Stomach smooth muscle (tissue), 2 donors: ENCODE measurements at regions not wholly inside any gene's neighbourhood (a gene's known extent, or its start where the extent isn't known, plus 50 kb on each side); places are given as distances from the start of the nearest gene placed in this dataset.
A peak's percentile ranks its signal among the peaks of the same experiment; 100 is the strongest.
"Not testable (repeated sequence)": the region's sequence is repeated elsewhere in the genome, so short reads cannot be mapped to it uniquely, and the experiment has no call there.

Source experiments
- H3K27ac ChIP-seq: one replicate; pipeline ENCODE4 v1.7.0; 2013; ENCODE audit warnings: mild to moderate bottlenecking, low read length, inconsistent platforms
- H3K27me3 ChIP-seq, 2 donors: one replicate each; pipeline ENCODE4 v1.7.0; 2013; ENCODE audit warnings: low read length in 2 of 2; ENCODE audit not compliant: insufficient read depth in 2 of 2, control insufficient read depth in 1 of 2
- H3K36me3 ChIP-seq, 2 donors: one replicate each; pipeline ENCODE4 v1.7.0; 2013; ENCODE audit warnings: low read length in 2 of 2; ENCODE audit not compliant: control insufficient read depth in 2 of 2, insufficient read depth in 2 of 2
- H3K4me1 ChIP-seq: one replicate; pipeline ENCODE4 v1.7.0; 2013; ENCODE audit warnings: low read length; ENCODE audit not compliant: control insufficient read depth, insufficient read depth
- H3K4me3 ChIP-seq, 2 donors: one replicate each; pipeline ENCODE4 v1.7.0; 2013; ENCODE audit warnings: low read length in 2 of 2
- H3K9ac ChIP-seq, 2 donors: one replicate each; pipeline ENCODE4 v1.7.0; 2013; ENCODE audit warnings: low read length in 2 of 2, mild to moderate bottlenecking in 1 of 2
- H3K9me3 ChIP-seq, 2 donors: one replicate each; pipeline ENCODE4 v1.7.0; 2013; ENCODE audit warnings: low read length in 2 of 2; ENCODE audit not compliant: control insufficient read depth in 2 of 2
- donor health status: healthy.
- donor health status: Pancreatic carcinoma.

DNA sequence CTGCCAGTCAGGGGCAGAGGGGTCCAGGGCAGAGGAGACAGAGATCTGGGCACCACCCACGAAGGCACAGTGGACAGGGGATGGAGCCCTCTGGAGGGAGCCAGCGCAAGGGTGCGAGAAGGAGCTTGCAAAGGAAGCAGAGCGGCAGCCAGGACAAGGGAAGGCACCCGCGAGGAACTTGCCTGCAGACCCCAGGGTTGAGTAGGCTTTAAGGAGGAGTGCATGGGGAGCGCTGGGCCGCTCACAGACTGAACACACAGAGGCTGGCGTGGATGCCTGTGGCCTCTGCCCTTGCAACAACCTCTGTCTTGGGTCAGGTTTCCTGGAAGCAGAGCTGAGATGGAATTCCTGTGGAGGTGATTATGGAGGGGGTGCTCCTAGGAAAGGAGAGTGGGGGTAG, 374.4 kb downstream of the CNTNAP3B start:
- not testable (repeated sequence) for H3K36me3 ChIP-seq, H3K27me3 ChIP-seq, H3K4me1 ChIP-seq, H3K27ac ChIP-seq, H3K9ac ChIP-seq, H3K4me3 ChIP-seq, H3K9me3 ChIP-seq

DNA sequence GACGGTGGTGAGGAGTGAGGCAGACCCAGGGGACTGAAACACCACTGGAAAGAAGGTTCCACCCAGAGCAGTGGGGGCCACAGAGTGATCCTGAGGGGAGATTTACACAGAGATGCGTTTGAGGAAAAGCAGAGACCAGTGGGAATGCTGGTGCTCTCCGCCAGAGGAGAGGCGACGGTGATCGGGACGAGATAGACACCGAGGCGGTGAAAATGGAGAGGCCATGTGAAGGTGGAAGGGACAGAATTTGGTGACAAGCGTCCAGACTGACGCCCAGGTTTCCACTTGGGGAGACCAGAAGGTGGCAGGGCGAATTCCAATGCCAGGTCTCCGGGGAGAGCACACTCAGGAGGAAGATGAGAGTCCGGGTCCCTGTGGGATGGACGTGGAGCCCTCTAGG, 374.8 kb downstream of the CNTNAP3B start:
- not testable (repeated sequence) for H3K36me3 ChIP-seq, H3K27me3 ChIP-seq, H3K27ac ChIP-seq, H3K9ac ChIP-seq, H3K4me1 ChIP-seq, H3K9me3 ChIP-seq, H3K4me3 ChIP-seq

DNA sequence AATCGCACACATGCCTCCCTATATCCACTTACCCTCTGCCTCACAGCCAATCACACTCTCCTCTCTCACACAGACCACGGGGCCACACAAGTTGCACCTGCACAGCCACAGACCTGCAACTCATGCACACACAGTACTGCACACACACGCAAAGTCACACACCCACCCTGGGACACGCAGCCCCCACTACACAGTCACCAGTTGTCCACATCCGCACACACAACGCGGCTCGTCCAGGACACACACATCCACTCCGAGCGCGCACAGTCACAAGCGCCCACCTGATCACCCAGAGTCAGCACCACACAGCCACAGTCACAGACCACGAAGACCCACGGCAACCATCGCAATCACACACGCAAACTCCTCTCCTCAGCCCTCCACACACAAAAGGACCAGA, 387.3 kb downstream of the CNTNAP3B start:
- not testable (repeated sequence) for H3K4me3 ChIP-seq, H3K9ac ChIP-seq, H3K9me3 ChIP-seq, H3K27me3 ChIP-seq, H3K27ac ChIP-seq, H3K36me3 ChIP-seq, H3K4me1 ChIP-seq

DNA sequence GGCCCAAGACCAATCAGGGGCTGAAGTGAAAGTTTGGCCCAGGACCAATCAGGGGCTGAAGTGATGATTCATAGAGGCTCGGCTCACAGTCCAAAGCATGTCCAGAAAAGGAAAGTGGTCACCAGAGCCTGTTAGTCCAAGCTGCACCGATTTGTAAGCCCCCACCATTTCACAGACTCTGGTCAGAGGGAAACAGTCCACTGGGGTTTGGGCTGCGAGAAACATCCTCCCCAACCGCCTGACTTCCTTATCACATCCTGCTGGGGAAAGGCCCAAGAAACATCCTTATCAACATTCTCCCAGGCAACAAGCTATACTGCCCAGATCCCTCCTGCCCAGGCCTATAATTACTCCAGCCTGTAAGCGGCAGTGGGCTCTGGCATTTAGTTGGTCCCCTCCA, 388.1 kb downstream of the CNTNAP3B start:
- not testable (repeated sequence) for H3K9ac ChIP-seq, H3K9me3 ChIP-seq, H3K27ac ChIP-seq, H3K4me3 ChIP-seq, H3K4me1 ChIP-seq, H3K36me3 ChIP-seq, H3K27me3 ChIP-seq

DNA sequence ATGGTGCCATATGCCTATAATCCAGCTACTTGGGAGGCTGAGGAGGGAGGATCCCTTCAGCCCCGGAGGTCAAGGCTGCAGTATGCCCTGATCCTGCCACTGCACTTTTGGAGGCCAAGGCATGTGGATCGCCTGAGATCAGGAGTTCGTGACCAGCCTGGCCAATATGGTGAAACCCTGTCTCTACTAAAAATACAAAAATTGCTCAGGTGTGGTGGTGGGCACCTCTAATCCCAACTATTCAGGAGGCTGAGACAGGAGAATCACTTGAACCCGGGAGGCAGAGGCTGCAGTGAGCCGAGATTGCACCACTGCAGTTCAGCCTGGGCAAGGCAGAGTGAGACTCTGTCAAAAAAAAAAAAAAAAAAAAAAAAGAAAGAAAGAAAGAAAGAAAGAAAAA, 390.5 kb downstream of the CNTNAP3B start:
- H3K9me3 ChIP-seq, H3K4me3 ChIP-seq, H3K27ac ChIP-seq, H3K27me3 ChIP-seq, H3K4me1 ChIP-seq, H3K9ac ChIP-seq, H3K36me3 ChIP-seq: not testable (repeated sequence)

DNA sequence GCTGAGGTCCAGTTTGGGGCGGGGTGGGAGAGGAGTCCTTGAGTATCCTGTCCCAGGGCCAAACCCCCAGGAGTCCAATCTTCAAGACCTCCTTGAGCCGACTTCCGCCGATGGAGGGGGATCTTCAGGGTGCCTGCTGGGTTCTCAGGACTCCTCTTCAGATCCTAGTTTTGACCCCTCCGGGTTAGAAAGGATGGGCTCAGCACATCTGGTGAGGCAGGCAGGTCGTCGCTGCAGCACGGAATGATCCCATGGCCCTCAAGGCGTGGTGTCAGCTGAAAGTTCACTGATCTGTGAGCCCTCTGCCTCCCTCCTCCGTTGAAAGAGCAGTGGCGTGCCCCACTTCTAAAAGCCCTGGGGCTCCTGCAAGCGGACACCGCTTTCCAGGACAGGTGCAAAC, 430.0 kb downstream of the CNTNAP3B start:
- not testable (repeated sequence) for H3K27ac ChIP-seq, H3K36me3 ChIP-seq, H3K27me3 ChIP-seq, H3K4me1 ChIP-seq, H3K9me3 ChIP-seq, H3K9ac ChIP-seq, H3K4me3 ChIP-seq

DNA sequence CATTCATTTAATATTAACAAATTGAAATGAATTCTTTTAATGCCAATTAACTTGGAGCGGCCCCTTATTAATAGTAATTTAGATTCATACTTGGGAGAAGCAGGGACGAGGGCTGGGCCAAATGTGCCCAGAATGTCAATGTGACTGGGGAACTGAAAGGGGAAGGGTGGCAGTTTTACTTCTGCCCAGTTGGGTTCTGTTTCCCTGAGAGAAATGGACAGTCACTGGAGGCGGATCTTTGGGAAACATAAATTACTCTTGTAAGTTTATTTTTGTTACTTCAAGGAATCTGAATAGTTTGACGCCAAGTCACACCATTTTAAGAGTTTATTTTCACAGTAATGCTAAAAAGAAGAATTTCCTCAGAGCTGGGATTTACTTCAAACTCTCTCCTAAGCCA, 432.1 kb downstream of the CNTNAP3B start:
- H3K9ac ChIP-seq, H3K4me3 ChIP-seq, H3K4me1 ChIP-seq, H3K27ac ChIP-seq, H3K9me3 ChIP-seq, H3K36me3 ChIP-seq, H3K27me3 ChIP-seq: not testable (repeated sequence)

DNA sequence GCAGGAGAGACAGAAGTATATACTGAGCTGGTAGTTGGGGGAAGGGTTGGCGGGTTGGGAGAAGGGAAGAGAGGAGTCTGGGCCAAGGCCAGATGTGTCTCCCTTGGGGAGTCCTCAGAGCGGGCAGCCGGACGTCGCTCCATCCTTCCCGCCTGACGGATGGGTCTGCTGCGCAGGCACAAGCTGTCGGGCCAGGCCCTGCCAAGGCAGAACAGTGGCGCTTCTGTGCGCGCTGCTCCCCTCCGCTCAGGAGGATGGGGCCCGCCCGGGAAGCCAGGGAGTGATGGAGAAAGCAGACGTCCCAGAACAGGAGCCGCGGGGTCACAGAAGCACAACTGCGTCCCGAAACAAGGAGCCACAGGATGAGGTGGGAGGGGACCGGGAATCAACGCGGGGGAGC, 449.9 kb downstream of the CNTNAP3B start:
- not testable (repeated sequence) for H3K4me1 ChIP-seq, H3K9ac ChIP-seq, H3K4me3 ChIP-seq, H3K9me3 ChIP-seq, H3K36me3 ChIP-seq, H3K27ac ChIP-seq, H3K27me3 ChIP-seq

DNA sequence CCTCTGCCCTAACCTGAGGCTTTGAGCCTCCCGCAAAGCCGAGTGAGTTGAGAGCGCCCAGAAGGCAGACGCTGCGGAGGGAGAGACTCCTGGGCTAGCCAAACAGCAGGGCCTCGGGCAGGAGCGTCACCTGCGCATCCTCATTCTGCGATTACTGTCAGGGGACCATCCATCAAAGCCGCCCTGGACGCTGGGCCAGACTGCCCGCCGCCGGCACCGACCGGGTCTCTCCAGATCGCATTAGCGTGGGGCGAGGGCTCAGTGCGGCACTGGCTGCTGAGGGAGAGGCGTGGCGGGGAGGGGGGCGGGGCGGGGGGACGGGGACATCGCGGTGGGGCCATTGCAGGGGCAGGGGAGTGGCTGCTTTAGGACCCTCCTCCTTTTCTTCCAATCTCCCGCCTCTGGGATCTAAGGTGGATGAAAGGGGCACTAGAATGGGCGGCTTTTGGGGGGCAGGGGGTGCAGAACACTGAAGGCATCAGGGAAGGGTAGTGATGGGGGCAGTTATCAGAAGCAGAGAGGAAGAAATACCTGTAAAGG, 465.7 kb downstream of the CNTNAP3B start:
- H3K27ac ChIP-seq, H3K27me3 ChIP-seq, H3K9ac ChIP-seq: not testable (repeated sequence)

DNA sequence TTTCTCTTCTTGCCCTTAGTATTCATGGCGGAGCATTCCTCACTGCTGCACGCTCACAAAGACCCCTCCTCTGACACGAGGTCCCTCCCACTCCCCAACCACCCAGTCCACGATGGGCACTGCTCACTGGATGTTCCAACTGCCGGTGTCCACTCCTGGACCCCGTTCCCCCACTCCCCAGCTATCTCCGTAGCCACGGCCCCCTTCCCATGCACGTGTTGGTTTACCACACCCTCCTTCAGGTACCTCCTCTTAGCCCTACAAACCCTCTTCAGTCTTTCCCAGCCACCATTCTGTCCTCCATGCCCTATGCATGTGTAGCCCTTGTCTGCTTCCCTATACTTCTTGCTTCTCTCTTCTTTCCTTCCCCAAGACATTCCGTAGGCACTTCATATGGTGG, 469.6 kb upstream of the ZNG1F start:
- not testable (repeated sequence) for H3K27me3 ChIP-seq, H3K36me3 ChIP-seq, H3K9ac ChIP-seq, H3K27ac ChIP-seq, H3K9me3 ChIP-seq, H3K4me3 ChIP-seq, H3K4me1 ChIP-seq

More for the DNA sequence above, 465.7 kb downstream of the CNTNAP3B start:
- H3K4me1 ChIP-seq, H3K9me3 ChIP-seq, H3K36me3 ChIP-seq: not testable (repeated sequence)
- H3K4me3 ChIP-seq, result peak overlapping the region in 1 of 2 donors; percentile 57

DNA sequence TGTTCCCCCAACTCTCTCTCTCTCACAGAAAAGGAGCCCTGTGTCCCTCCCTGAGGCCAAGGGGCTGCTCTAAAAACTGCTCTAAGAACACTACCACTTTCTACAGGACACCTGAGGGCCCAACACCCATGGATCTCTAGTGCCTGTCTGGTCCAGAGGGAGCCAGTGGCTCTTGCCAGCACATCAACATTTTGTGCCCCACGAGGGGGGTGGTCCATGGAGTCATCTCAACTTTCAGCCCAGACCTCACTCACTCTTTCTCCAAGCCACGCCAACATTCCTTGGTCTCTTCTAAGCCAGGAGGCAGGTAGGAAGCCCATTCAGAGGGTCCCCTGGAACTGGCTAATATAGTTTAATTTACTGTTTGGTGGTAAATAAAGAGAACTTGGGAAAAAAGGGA, 469.0 kb upstream of the ZNG1F start:
- not testable (repeated sequence) for H3K27me3 ChIP-seq, H3K4me3 ChIP-seq, H3K36me3 ChIP-seq

DNA sequence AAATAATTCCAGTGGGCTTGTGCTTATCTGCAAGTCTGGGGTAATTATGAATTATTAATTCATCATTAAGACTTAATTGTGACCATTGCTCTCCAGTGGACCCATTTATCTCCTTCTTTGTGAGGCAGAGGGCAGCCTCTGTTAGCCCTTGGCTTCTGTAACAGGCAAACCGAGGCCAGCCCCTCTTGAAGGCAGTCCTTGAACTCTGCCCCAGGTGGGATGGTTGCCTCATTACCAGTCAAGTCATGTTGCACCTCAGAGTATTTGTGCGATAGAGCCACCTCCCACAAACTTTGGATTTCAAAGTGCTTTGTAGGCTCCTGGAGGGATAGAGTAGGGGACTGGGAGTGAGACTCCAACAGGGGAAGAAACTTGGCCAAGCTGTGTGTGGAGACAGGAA, 468.0 kb upstream of the ZNG1F start:
- H3K4me3 ChIP-seq, H3K36me3 ChIP-seq, H3K9me3 ChIP-seq, H3K27ac ChIP-seq, H3K9ac ChIP-seq, H3K4me1 ChIP-seq, H3K27me3 ChIP-seq: not testable (repeated sequence)

More for the DNA sequence above, 469.0 kb upstream of the ZNG1F start:
- H3K9ac ChIP-seq, H3K9me3 ChIP-seq, H3K27ac ChIP-seq, H3K4me1 ChIP-seq: not testable (repeated sequence)
